NT2/D1 (cell line): ENCODE measurements at regions not wholly inside any gene's neighbourhood (a gene's known extent, or its start where the extent isn't known, plus 50 kb on each side); places are given as distances from the start of the nearest gene placed in this dataset.
"Not testable (repeated sequence)": the region's sequence is repeated elsewhere in the genome, so short reads cannot be mapped to it uniquely, and the experiment has no call there.

ENCODE experiments used
- DNase-seq: peaks from one replicate; pipeline ENCODE4 v3.0.0-alpha.2; 2011; ENCODE audit warnings: low read depth, low spot score
- H3K27me3 ChIP-seq: 2 replicates; pipeline ENCODE4 v1.6.0; 2011; ENCODE audit warnings: mild to moderate bottlenecking; ENCODE audit not compliant: insufficient read length, insufficient read depth
- H3K36me3 ChIP-seq: 2 replicates; pipeline ENCODE4 v1.6.1; 2011; ENCODE audit warnings: mild to moderate bottlenecking, low read length, mixed read lengths; ENCODE audit not compliant: insufficient read depth, insufficient read length
- H3K4me1 ChIP-seq: 2 replicates; pipeline ENCODE4 v1.5.1; 2011; ENCODE audit not compliant: insufficient read depth, insufficient read length
- H3K4me3 ChIP-seq: 2 replicates; pipeline ENCODE4 v1.5.1; 2011; ENCODE audit warnings: low read depth; ENCODE audit not compliant: insufficient read length
- H3K9ac ChIP-seq: 2 replicates; pipeline ENCODE4 v1.6.0; 2011; ENCODE audit warnings: low read depth; ENCODE audit not compliant: insufficient read length
- H3K9me3 ChIP-seq: 2 replicates; pipeline ENCODE4 v1.5.1; 2011; ENCODE audit warnings: mild to moderate bottlenecking, low read length; ENCODE audit not compliant: insufficient read depth
- SUZ12 ChIP-seq: IDR thresholded peaks from 2 replicates; pipeline ENCODE4 v1.6.1; 2011; ENCODE audit not compliant: insufficient read length, insufficient read depth; ENCODE audit errors: extremely low read depth
- YY1 ChIP-seq: IDR thresholded peaks from 2 replicates; pipeline ENCODE4 v1.6.1; 2011; ENCODE audit not compliant: insufficient read length, insufficient read depth
- ZNF274 ChIP-seq: IDR thresholded peaks from 2 replicates; pipeline ENCODE4 v1.6.1; 2011; ENCODE audit warnings: mild to moderate bottlenecking, low read depth, low read length

GRCh38 chr20:17891131-17891530 lies 77.5 kb downstream of the SNX5 start:
- not testable (repeated sequence) for H3K4me3 ChIP-seq, DNase-seq, H3K4me1 ChIP-seq, H3K27me3 ChIP-seq, H3K36me3 ChIP-seq, H3K9ac ChIP-seq
- peaks cover 25% of the 10 kb centered on the region; the same call in 1 of the 2 replicates for H3K9me3 ChIP-seq

GRCh38 chr20:17890330-17890729 lies 78.3 kb downstream of the SNX5 start:
- no peak for DNase-seq
- Histone ChIP-seq H3K27me3 (no peaks in the 10 kb centered on the region), H3K9me3 (peaks cover 25% of the 10 kb centered on the region; the same call in 1 of the 2 replicates), H3K4me1 (peaks cover 4% of the 10 kb centered on the region), H3K9ac (no peak overlapping the region), H3K4me3 (no peak overlapping the region), H3K36me3 (no peaks in the 10 kb centered on the region)
- TF ChIP-seq SUZ12 (no peak), ZNF274 (no peak), YY1 (no peak)

GRCh38 chr20:17889226-17889625 lies 79.4 kb downstream of the SNX5 start:
- H3K27me3 ChIP-seq, result no peaks in the 10 kb centered on the region
- H3K9ac ChIP-seq, result no peak overlapping the region
- H3K4me3 ChIP-seq, result no peak overlapping the region
- no peaks in the 10 kb centered on the region for H3K36me3 ChIP-seq
- no peak for DNase-seq
- no peak for TF ChIP-seq ZNF274
- H3K4me1 ChIP-seq, result peaks cover 5% of the 10 kb centered on the region
- H3K9me3 ChIP-seq, result peaks cover 25% of the 10 kb centered on the region; the same call in 1 of the 2 replicates

GRCh38 chr20:17888044-17888443 lies 80.5 kb downstream of the SNX5 start:
- H3K9ac ChIP-seq, result no peak overlapping the region
- peaks cover 7% of the 10 kb centered on the region for H3K4me1 ChIP-seq
- no peaks in the 10 kb centered on the region for H3K27me3 ChIP-seq
- H3K4me3 ChIP-seq, result no peak overlapping the region
- no peak for DNase-seq
- TF ChIP-seq SUZ12, result no peak
- TF ChIP-seq ZNF274, result no peak
- TF ChIP-seq YY1, result no peak
- no peaks in the 10 kb centered on the region for H3K36me3 ChIP-seq
- H3K9me3 ChIP-seq, result peaks cover 18% of the 10 kb centered on the region; the same call in 1 of the 2 replicates

- H3K36me3 ChIP-seq, result no peaks in the 10 kb centered on the region
These were observed 81.1 kb downstream of the SNX5 start for GRCh38 chr20:17887331-17888030.

GRCh38 chr20:17885544-17885943 lies 83.0 kb downstream of the SNX5 start:
- H3K36me3 ChIP-seq, result no peaks in the 10 kb centered on the region
- H3K9me3 ChIP-seq, result peaks cover 18% of the 10 kb centered on the region; the same call in 1 of the 2 replicates
- TF ChIP-seq YY1, result no peak
- no peak for DNase-seq
- no peaks in the 10 kb centered on the region for H3K27me3 ChIP-seq
- peaks cover 20% of the 10 kb centered on the region for H3K4me1 ChIP-seq
- H3K4me3 ChIP-seq, result no peak overlapping the region
- no peak overlapping the region for H3K9ac ChIP-seq

More at GRCh38 chr20:17887331-17888030, 81.1 kb downstream of the SNX5 start:
- H3K4me1 ChIP-seq, result peaks cover 11% of the 10 kb centered on the region
- H3K4me3 ChIP-seq, result no peak overlapping the region
- no peak overlapping the region for H3K9ac ChIP-seq
- TF ChIP-seq YY1 (no peak), ZNF274 (no peak), SUZ12 (no peak)
- H3K27me3 ChIP-seq, result no peaks in the 10 kb centered on the region
- DNase-seq, result no peak
- peaks cover 18% of the 10 kb centered on the region; the same call in 1 of the 2 replicates for H3K9me3 ChIP-seq

GRCh38 chr20:17885076-17885475 lies 83.5 kb downstream of the SNX5 start:
- Histone ChIP-seq H3K4me3 (no peak overlapping the region), H3K4me1 (peaks cover 20% of the 10 kb centered on the region), H3K36me3 (no peaks in the 10 kb centered on the region), H3K27me3 (no peaks in the 10 kb centered on the region), H3K9me3 (peaks cover 18% of the 10 kb centered on the region; the same call in 1 of the 2 replicates), H3K9ac (no peak overlapping the region)
- no peak for DNase-seq
- TF ChIP-seq ZNF274 (no peak), YY1 (no peak), SUZ12 (no peak)
